Suprapubic skin (tissue), 4 donors: ENCODE measurements at regions not wholly inside any gene's neighbourhood (a gene's known extent, or its start where the extent isn't known, plus 50 kb on each side); places are given as distances from the start of the nearest gene placed in this dataset.

Source experiments
- DNase-seq, 2 donors: peaks; one replicate each; pipeline ENCODE4 v3.0.0-alpha.2; 2019; ENCODE audit warnings: low spot score in 2 of 2
- H3K27ac ChIP-seq: fragments of 200-600 bp; sonication (generic); one replicate; pipeline ENCODE4 v1.5.1; 2019
- H3K27me3 ChIP-seq: fragments of 200-600 bp; sonication (generic); one replicate; pipeline ENCODE4 v1.5.1; 2019
- H3K36me3 ChIP-seq: fragments of 200-600 bp; sonication (generic); one replicate; pipeline ENCODE4 v1.5.1; 2019
- H3K4me1 ChIP-seq: fragments of 200-600 bp; sonication (generic); one replicate; pipeline ENCODE4 v1.5.1; 2019
- H3K4me3 ChIP-seq: fragments of 200-600 bp; sonication (generic); one replicate; pipeline ENCODE4 v1.5.1; 2019; ENCODE audit warnings: mild to moderate bottlenecking
- H3K9me3 ChIP-seq: fragments of 200-600 bp; sonication (generic); one replicate; pipeline ENCODE4 v1.5.1; 2019
- CTCF ChIP-seq, 2 donors: fragments of 200-600 bp in 1 of 2; fragments of 450-650 bp in 1 of 2; sonication (generic) in 1 of 2; IDR thresholded peaks; one replicate each; pipeline ENCODE4 v1.5.1; 2016 to 2019; ENCODE audit warnings: antibody characterized with exemption in 2 of 2, mild to moderate bottlenecking in 1 of 2, moderate library complexity in 1 of 2
- EP300 ChIP-seq: sonication (generic); formaldehyde crosslinking; IDR thresholded peaks from one replicate; pipeline ENCODE4 v1.6.1; 2017; ENCODE audit warnings: antibody characterized with exemption
- POLR2A ChIP-seq, 2 donors: fragments of 450-650 bp; IDR thresholded peaks; one replicate each; pipeline ENCODE4 v1.6.1; 2017; ENCODE audit warnings: antibody characterized with exemption in 2 of 2, mild to moderate bottlenecking in 2 of 2, moderate library complexity in 2 of 2
- POLR2AphosphoS5 ChIP-seq, 3 donors: sonication (generic); formaldehyde crosslinking; IDR thresholded peaks; one replicate each; pipeline ENCODE4 v1.6.1; 2017; ENCODE audit warnings: antibody characterized with exemption in 3 of 3
- WGBS: methylation state at CpG from one replicate; pipeline ENCODE4 v1.1.5; 2018; 5-methylcytosine and 5-hydroxymethylcytosine counted together

GRCh38 chr3:88440701-88441100 is 290.9 kb downstream of the C3orf38 start:
- Histone ChIP-seq H3K9me3 (no peaks in the 10 kb centered on the region), H3K4me1 (no peaks in the 10 kb centered on the region), H3K27me3 (no peaks in the 10 kb centered on the region), H3K27ac (no peak overlapping the region), H3K4me3 (no peak overlapping the region), H3K36me3 (no peaks in the 10 kb centered on the region)
- no peak for DNase-seq
- TF ChIP-seq POLR2A (IDR thresholded peaks at IDR 0.05) (no peak), EP300 (no peak), CTCF (IDR thresholded peaks at IDR 0.05) (no peak), POLR2AphosphoS5 (IDR thresholded peaks at IDR 0.05) (no peak)
- WGBS = 44% methylated on average over 1 of the region's 1 CpG

- TF ChIP-seq EP300 (no peak), CTCF (IDR thresholded peaks at IDR 0.05) (no peak), POLR2A (IDR thresholded peaks at IDR 0.05) (no peak), POLR2AphosphoS5 (IDR thresholded peaks at IDR 0.05) (no peak)
- no peaks in the 10 kb centered on the region for H3K27me3 ChIP-seq
- no peaks in the 10 kb centered on the region for H3K36me3 ChIP-seq
- WGBS = 51% methylated on average over 1 of the region's 1 CpG
- H3K9me3 ChIP-seq = no peaks in the 10 kb centered on the region
- DNase-seq = no peak
- no peak overlapping the region for H3K27ac ChIP-seq
- no peaks in the 10 kb centered on the region for H3K4me1 ChIP-seq
- H3K4me3 ChIP-seq = no peak overlapping the region
Observed at GRCh38 chr3:88443066-88443465, 293.3 kb downstream of the C3orf38 start.

GRCh38 chr3:88444251-88444650 is 294.5 kb downstream of the C3orf38 start:
- no peaks in the 10 kb centered on the region for H3K9me3 ChIP-seq
- TF ChIP-seq EP300 (no peak), CTCF (IDR thresholded peaks at IDR 0.05) (no peak), POLR2A (IDR thresholded peaks at IDR 0.05) (no peak), POLR2AphosphoS5 (IDR thresholded peaks at IDR 0.05) (no peak)
- H3K4me1 ChIP-seq = no peaks in the 10 kb centered on the region
- DNase-seq = no peak
- WGBS = 53% methylated on average over 1 of the region's 1 CpG
- no peak overlapping the region for H3K4me3 ChIP-seq
- H3K27me3 ChIP-seq = no peaks in the 10 kb centered on the region
- H3K36me3 ChIP-seq = no peaks in the 10 kb centered on the region
- no peak overlapping the region for H3K27ac ChIP-seq

- Histone ChIP-seq H3K27me3 (no peaks in the 10 kb centered on the region), H3K36me3 (no peaks in the 10 kb centered on the region), H3K9me3 (no peaks in the 10 kb centered on the region), H3K27ac (no peak overlapping the region), H3K4me3 (no peak overlapping the region), H3K4me1 (no peaks in the 10 kb centered on the region)
- TF ChIP-seq EP300 (no peak), POLR2AphosphoS5 (IDR thresholded peaks at IDR 0.05) (no peak), POLR2A (IDR thresholded peaks at IDR 0.05) (no peak), CTCF (IDR thresholded peaks at IDR 0.05) (no peak)
- 68% methylated on average over 4 of the region's 4 CpGs for WGBS
- no peak for DNase-seq
Observed at GRCh38 chr3:88452228-88452627, 302.5 kb downstream of the C3orf38 start.

- H3K27ac ChIP-seq = no peak overlapping the region
- DNase-seq = no peak
- no peaks in the 10 kb centered on the region for H3K27me3 ChIP-seq
- WGBS = 65% methylated on average over 3 of the region's 3 CpGs
- no peaks in the 10 kb centered on the region for H3K4me1 ChIP-seq
- TF ChIP-seq POLR2AphosphoS5 (IDR thresholded peaks at IDR 0.05) (no peak), CTCF (IDR thresholded peaks at IDR 0.05) (no peak), EP300 (no peak), POLR2A (IDR thresholded peaks at IDR 0.05) (no peak)
- no peaks in the 10 kb centered on the region for H3K9me3 ChIP-seq
- H3K36me3 ChIP-seq = no peaks in the 10 kb centered on the region
- no peak overlapping the region for H3K4me3 ChIP-seq
Observed at GRCh38 chr3:88460369-88460768, 310.6 kb downstream of the C3orf38 start.
